PC-3 (cell line): ENCODE measurements at regions not wholly inside any gene's neighbourhood (a gene's known extent, or its start where the extent isn't known, plus 50 kb on each side); places are given as distances from the start of the nearest gene placed in this dataset.
"Not testable (repeated sequence)": the region's sequence is repeated elsewhere in the genome, so short reads cannot be mapped to it uniquely, and the experiment has no call there.

ENCODE experiments used
- EZH2 ChIP-seq: fragments of 300-600 bp; sonication (generic); IDR thresholded peaks from one replicate; pipeline ENCODE4 v1.6.1; 2017; ENCODE audit warnings: antibody characterized with exemption, mild to moderate bottlenecking, low read length; ENCODE audit not compliant: unreplicated experiment
- EZH2phosphoT487 ChIP-seq: fragments of 300-600 bp; sonication (generic); IDR thresholded peaks from 2 replicates; pipeline ENCODE4 v1.6.1; 2018; ENCODE audit warnings: mild to moderate bottlenecking, antibody characterized with exemption, low read length, borderline replicate concordance
- TF ChIP-seq, protein P1 (sequence below): fragments of 300-600 bp; sonication (generic); conservative IDR thresholded peaks from 2 replicates; pipeline ENCODE4 v1.5.1; 2017; ENCODE audit warnings: antibody characterized with exemption, low read depth, mild to moderate bottlenecking, low read length

DNA sequence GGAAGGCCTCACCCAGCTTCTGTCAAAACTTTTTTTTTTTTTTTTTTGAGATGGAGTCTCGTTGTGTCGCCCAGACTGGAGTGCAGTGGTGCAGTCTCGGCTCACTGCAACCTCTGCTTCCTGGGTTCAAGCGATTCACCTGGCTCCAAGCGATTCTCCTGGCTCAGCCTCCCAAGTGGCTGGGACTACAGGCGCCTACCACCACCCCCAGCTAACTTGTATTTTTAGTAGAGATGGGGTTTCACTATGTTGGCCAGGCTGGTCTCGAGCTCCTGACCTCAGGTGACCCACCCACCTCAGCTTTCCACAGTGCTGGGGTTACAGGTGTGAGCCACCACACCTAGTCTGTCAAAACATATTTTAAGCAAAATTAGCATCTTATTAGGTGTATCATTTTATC, 71.7 kb upstream of the WNT7B start:
- not testable (repeated sequence) for TF ChIP-seq EZH2, EZH2phosphoT487
- TF ChIP-seq, protein P1, sequence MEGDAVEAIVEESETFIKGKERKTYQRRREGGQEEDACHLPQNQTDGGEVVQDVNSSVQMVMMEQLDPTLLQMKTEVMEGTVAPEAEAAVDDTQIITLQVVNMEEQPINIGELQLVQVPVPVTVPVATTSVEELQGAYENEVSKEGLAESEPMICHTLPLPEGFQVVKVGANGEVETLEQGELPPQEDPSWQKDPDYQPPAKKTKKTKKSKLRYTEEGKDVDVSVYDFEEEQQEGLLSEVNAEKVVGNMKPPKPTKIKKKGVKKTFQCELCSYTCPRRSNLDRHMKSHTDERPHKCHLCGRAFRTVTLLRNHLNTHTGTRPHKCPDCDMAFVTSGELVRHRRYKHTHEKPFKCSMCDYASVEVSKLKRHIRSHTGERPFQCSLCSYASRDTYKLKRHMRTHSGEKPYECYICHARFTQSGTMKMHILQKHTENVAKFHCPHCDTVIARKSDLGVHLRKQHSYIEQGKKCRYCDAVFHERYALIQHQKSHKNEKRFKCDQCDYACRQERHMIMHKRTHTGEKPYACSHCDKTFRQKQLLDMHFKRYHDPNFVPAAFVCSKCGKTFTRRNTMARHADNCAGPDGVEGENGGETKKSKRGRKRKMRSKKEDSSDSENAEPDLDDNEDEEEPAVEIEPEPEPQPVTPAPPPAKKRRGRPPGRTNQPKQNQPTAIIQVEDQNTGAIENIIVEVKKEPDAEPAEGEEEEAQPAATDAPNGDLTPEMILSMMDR: not testable (repeated sequence)
